Effector memory CD4-positive, alpha-beta T cell (primary cell): ENCODE measurements at regions not wholly inside any gene's neighbourhood (a gene's known extent, or its start where the extent isn't known, plus 50 kb on each side); places are given as distances from the start of the nearest gene placed in this dataset.

Experiments used
- DNase-seq, 3 donors: peaks; one replicate each; pipeline ENCODE4 v3.0.0-alpha.2; 2020
- H3K27ac ChIP-seq: 2 replicates; pipeline ENCODE4 v1.7.0; 2013; ENCODE audit warnings: mild to moderate bottlenecking, low read length, moderate library complexity; ENCODE audit not compliant: insufficient read depth, poor library complexity, severe bottlenecking
- H3K27me3 ChIP-seq: replicated peaks from 2 replicates; pipeline ENCODE4 v1.7.0; 2013; ENCODE audit warnings: mild to moderate bottlenecking, low read length; ENCODE audit not compliant: insufficient read depth, control insufficient read depth, poor library complexity, severe bottlenecking
- H3K36me3 ChIP-seq: 2 replicates; pipeline ENCODE4 v1.7.0; 2013; ENCODE audit warnings: mild to moderate bottlenecking, low read length, moderate library complexity; ENCODE audit not compliant: control insufficient read depth, insufficient read depth
- H3K4me1 ChIP-seq: 2 replicates; pipeline ENCODE4 v1.7.0; 2013; ENCODE audit warnings: low read length, mild to moderate bottlenecking; ENCODE audit not compliant: control insufficient read depth, insufficient read depth, poor library complexity, severe bottlenecking
- H3K4me3 ChIP-seq: 2 replicates; pipeline ENCODE4 v1.7.0; 2013; ENCODE audit warnings: low read length, low read depth, mild to moderate bottlenecking; ENCODE audit not compliant: insufficient read depth, poor library complexity, severe bottlenecking
- H3K9me3 ChIP-seq: 2 replicates; pipeline ENCODE4 v1.7.0; 2013; ENCODE audit warnings: mild to moderate bottlenecking, low read length, moderate library complexity; ENCODE audit not compliant: control insufficient read depth

DNA sequence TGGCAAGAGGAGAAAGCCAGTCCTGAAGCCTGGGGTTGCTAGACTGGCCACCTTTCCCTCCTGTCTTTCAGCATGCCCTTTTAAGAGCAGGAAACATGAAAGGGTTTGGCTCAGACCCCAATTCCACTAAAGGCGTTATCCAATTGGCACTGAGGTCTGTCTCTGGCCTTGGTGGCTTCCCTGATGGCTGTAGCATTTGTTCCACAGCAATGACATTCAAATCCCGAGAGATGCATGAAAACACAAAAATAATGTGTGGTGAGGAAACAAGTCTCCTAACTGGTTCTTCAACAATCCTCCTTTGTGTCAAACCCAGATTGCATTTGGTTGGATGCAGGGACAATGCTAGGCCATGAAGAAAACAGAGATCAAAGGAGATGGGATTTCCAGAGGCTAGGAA is 56.5 kb upstream of the ADTRP start:
- Histone ChIP-seq H3K4me1 (no peaks in the 10 kb centered on the region), H3K4me3 (no peak overlapping the region), H3K27ac (no peak overlapping the region), H3K9me3 (no peaks in the 10 kb centered on the region), H3K36me3 (no peaks in the 10 kb centered on the region), H3K27me3 (no peaks in the 10 kb centered on the region)
- DNase-seq = no peak

DNA sequence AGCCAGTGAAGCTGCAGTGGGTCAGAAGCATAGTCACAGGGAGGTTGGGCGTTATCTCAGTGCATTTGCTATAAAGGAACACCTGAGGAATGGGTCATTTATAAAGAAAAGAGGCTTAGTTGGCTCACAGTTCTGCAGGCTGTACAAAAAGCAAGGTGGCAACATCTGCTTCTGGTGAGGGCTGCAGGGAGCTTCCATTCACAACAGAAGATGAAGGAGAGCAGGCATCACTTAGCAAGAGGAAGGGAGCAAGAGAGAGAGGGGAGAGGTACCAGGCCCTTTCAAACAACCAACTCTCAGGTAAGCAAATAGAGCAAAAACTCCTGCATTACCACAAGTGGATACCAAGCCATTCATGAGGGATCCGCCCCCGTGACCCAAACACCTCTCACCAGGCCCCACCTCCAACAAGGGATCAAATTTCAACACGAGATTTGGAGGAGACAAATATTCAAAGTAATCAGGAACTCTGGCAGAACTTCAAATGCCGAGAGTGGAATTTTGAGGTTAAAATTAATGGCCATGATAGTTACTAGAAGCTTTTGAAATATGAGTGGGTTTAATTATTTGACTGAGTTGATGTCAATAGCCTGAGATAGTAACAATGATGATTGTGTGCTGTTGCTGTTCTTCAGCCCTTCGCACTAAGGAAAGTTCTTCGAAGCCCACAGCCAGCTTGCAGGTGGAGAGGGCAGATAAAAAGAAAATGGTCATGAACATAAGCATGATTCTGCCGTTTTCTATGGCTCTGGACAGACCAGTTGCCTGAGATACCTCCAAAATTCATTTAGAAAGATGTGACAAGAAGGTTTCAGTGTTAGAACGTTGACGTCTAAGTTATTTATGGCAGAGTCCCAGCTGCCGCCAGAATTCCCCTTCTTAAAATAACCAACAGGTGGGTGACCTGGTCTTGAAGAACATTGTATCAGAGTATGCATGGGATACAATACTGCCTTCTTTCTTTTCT is 55.3 kb upstream of the ADTRP start:
- H3K4me3 ChIP-seq = no peak overlapping the region
- DNase-seq = no peak
- H3K36me3 ChIP-seq = no peaks in the 10 kb centered on the region
- no peaks in the 10 kb centered on the region for H3K27me3 ChIP-seq
- no peak overlapping the region for H3K27ac ChIP-seq
- H3K9me3 ChIP-seq = no peaks in the 10 kb centered on the region
- H3K4me1 ChIP-seq = no peaks in the 10 kb centered on the region

DNA sequence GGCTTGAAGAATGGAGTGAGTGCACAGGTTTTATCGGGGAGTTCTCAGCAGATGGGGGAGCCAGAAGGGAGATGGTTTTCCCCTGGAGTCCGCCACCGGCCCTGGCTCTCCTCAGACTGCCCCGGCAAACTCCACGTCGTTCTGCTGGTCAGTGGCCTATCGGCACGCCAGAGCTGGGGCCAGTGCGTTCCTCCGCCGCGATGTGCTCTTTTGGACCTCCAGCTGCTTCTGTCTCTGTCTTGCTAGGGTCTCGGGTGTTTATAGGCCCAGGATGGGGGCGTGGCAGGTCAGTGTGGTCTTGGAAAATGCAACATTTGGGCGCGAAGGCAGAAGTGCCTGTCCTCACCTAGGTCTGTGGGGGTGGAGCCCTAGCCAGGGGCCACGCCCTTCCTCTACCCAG is 53.0 kb upstream of the ADTRP start:
- H3K36me3 ChIP-seq = no peaks in the 10 kb centered on the region
- H3K9me3 ChIP-seq = no peaks in the 10 kb centered on the region
- H3K27ac ChIP-seq = no peak overlapping the region
- no peaks in the 10 kb centered on the region for H3K27me3 ChIP-seq
- H3K4me3 ChIP-seq = no peak overlapping the region
- H3K4me1 ChIP-seq = no peaks in the 10 kb centered on the region
- no peak for DNase-seq

DNA sequence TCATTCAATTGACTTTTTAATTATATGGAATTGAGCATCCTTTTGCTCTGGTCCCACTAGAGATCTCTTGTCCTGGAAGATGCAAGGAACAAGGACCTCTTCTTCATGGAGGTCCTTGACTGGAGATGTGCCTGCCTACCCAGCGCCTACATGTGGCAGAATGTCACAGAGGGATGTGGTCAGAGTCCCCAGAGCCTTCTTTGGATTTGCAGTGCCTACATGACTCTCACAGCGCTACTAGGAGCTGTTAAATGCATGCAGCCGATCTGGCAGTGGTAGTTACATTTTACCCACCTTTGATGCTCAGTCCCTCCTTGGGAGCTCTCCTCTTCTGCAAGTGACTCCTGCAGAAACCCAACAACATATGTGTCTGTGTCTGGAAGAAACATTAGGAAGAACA is 51.9 kb upstream of the ADTRP start:
- H3K4me3 ChIP-seq = no peak overlapping the region
- no peak for DNase-seq
- H3K9me3 ChIP-seq = no peaks in the 10 kb centered on the region
- H3K4me1 ChIP-seq = no peaks in the 10 kb centered on the region
- no peak overlapping the region for H3K27ac ChIP-seq
- no peaks in the 10 kb centered on the region for H3K36me3 ChIP-seq
- H3K27me3 ChIP-seq = no peaks in the 10 kb centered on the region

DNA sequence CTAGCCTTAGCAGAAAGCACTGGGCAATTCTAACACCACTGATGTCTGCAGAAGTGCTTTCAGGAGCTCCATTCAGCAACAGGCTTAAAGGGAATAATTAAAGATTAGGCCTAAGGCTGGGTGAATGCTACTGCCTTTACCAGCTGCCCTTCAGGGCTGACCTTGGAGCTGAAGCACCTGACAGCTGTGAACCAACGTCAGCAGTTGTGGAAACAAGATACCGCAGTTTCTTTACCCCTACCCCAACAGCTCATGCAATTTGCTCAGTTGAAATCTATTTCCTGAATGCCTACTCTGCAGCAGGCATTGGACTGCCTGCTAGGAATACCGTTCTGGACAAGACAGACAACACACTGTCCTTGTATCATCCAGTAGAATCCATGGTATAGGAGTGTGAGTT is 51.5 kb upstream of the ADTRP start:
- DNase-seq = no peak
- Histone ChIP-seq H3K27ac (no peak overlapping the region), H3K4me1 (no peaks in the 10 kb centered on the region), H3K9me3 (no peaks in the 10 kb centered on the region), H3K27me3 (no peaks in the 10 kb centered on the region), H3K4me3 (no peak overlapping the region), H3K36me3 (no peaks in the 10 kb centered on the region)

DNA sequence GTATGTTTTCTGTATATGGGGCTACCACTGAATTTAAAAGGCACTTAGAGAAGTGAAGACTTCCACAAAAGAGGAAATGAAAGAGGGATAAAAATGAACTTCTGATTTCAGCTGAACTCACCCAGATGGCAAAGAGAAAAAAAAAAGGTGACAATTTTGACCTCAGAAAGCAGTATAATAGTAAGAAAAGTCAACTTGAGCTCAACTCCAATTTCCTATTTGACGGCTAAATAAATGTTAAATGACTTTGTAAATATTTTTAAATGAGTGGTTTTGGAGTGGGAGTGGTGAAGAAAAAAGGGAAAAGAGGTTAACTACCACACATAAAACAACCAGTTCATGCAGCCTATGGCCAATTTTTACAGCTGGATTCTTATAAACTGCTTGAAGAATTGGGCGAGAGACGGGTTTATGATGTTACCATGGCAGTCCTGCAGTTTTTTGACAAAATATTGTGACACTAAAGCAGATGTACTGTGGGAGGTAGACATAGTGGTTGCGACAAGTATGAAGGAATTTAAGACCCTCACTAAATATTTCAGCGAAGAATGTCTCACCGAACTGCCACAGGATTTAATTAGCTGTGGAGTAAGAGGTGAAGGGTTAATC is 49.8 kb upstream of the ADTRP start:
- no peak for DNase-seq
- Histone ChIP-seq H3K9me3 (no peaks in the 10 kb centered on the region), H3K27me3 (no peaks in the 10 kb centered on the region), H3K27ac (no peak overlapping the region), H3K36me3 (no peaks in the 10 kb centered on the region), H3K4me3 (no peak overlapping the region), H3K4me1 (no peaks in the 10 kb centered on the region)
